RWPE2 (cell line): ENCODE measurements at regions not wholly inside any gene's neighbourhood (a gene's known extent, or its start where the extent isn't known, plus 50 kb on each side); places are given as distances from the start of the nearest gene placed in this dataset.
A peak's percentile ranks its signal among the peaks of the same experiment; 100 is the strongest.

Experiments used
- ATAC-seq: fragments of 200-7000 bp; cut with Tn5 transposase; 3 replicates; pipeline ENCODE4 v1.9.1; 2021; ENCODE audit warnings: low read depth
- DNase-seq: peaks from one replicate; pipeline ENCODE4 v3.0.0-alpha.2; 2020; ENCODE audit warnings: low spot score
- H3K27ac ChIP-seq: fragments of 450-650 bp; 2 replicates; pipeline ENCODE4 v1.5.1; 2017; ENCODE audit warnings: mild to moderate bottlenecking; ENCODE audit not compliant: poor library complexity, severe bottlenecking
- H3K27me3 ChIP-seq: fragments of 250-450 bp; sonication (Bioruptor Pico); 2 replicates; pipeline ENCODE4 v1.5.1; 2021; ENCODE audit warnings: mild to moderate bottlenecking, moderate library complexity; ENCODE audit not compliant: insufficient read depth, poor library complexity, severe bottlenecking
- H3K36me3 ChIP-seq: fragments of 250-450 bp; sonication (Bioruptor Pico); 2 replicates; pipeline ENCODE4 v1.5.1; 2020; ENCODE audit warnings: low read depth, mild to moderate bottlenecking, moderate library complexity
- H3K4me1 ChIP-seq: fragments of 250-450 bp; sonication (Bioruptor Pico); 2 replicates; pipeline ENCODE4 v1.5.1; 2021; ENCODE audit warnings: mild to moderate bottlenecking, moderate library complexity; ENCODE audit not compliant: insufficient read depth, poor library complexity, severe bottlenecking
- H3K4me3 ChIP-seq: fragments of 250-450 bp; sonication (Bioruptor Pico); 2 replicates; pipeline ENCODE4 v1.5.1; 2021; ENCODE audit warnings: mild to moderate bottlenecking, moderate library complexity; ENCODE audit not compliant: severe bottlenecking
- H3K9me3 ChIP-seq: fragments of 250-450 bp; sonication (Bioruptor Pico); 2 replicates; pipeline ENCODE4 v1.5.1; 2021; ENCODE audit warnings: mild to moderate bottlenecking, moderate library complexity; ENCODE audit not compliant: severe bottlenecking
- TF ChIP-seq, protein P1 (sequence below): fragments of 450-650 bp; IDR thresholded peaks from one replicate; pipeline ENCODE4 v1.5.1; 2017; ENCODE audit warnings: mild to moderate bottlenecking, moderate library complexity; ENCODE audit not compliant: poor library complexity, severe bottlenecking

GRCh38 chr13:26117620-26118019 lies 65.8 kb upstream of the SHISA2 start:
- Histone ChIP-seq H3K4me1 (no peaks in the 10 kb centered on the region), H3K4me3 (no peak overlapping the region), H3K27ac (no peak overlapping the region), H3K27me3 (no peaks in the 10 kb centered on the region), H3K36me3 (no peaks in the 10 kb centered on the region), H3K9me3 (no peaks in the 10 kb centered on the region)
- TF ChIP-seq, protein P1, sequence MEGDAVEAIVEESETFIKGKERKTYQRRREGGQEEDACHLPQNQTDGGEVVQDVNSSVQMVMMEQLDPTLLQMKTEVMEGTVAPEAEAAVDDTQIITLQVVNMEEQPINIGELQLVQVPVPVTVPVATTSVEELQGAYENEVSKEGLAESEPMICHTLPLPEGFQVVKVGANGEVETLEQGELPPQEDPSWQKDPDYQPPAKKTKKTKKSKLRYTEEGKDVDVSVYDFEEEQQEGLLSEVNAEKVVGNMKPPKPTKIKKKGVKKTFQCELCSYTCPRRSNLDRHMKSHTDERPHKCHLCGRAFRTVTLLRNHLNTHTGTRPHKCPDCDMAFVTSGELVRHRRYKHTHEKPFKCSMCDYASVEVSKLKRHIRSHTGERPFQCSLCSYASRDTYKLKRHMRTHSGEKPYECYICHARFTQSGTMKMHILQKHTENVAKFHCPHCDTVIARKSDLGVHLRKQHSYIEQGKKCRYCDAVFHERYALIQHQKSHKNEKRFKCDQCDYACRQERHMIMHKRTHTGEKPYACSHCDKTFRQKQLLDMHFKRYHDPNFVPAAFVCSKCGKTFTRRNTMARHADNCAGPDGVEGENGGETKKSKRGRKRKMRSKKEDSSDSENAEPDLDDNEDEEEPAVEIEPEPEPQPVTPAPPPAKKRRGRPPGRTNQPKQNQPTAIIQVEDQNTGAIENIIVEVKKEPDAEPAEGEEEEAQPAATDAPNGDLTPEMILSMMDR = no peak
- DNase-seq (no peak), ATAC-seq (no peak)

- H3K4me3 ChIP-seq = no peak overlapping the region
- H3K27me3 ChIP-seq = no peaks in the 10 kb centered on the region
- no peaks in the 10 kb centered on the region for H3K9me3 ChIP-seq
- ATAC-seq (no peak), DNase-seq (no peak)
- no peak overlapping the region for H3K27ac ChIP-seq
- no peaks in the 10 kb centered on the region for H3K4me1 ChIP-seq
- TF ChIP-seq, protein P1 = peak; percentile 30
- H3K36me3 ChIP-seq = no peaks in the 10 kb centered on the region
Measured at GRCh38 chr13:26112843-26113242, 61.0 kb upstream of the SHISA2 start.

DNA sequence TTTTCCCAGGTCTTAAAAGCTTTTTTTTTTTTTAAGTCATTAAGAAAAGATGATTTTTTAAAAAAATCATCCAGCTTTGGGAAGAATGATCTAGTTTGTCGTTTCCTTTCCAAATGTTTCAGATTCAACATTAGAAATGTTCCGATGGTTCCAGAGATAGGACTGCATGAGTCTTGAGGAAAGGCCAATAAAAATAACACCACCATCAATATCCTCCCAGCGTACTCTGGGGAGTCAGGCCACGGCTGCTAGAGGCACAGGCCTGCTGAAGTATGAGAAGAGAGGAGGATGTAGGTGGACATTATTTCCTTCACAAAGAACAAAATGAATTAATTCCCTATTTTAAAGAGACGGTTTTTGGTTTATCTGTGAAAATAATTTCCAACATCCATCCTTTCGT lies 60.0 kb upstream of the SHISA2 start:
- Histone ChIP-seq H3K27me3 (no peaks in the 10 kb centered on the region), H3K4me3 (no peak overlapping the region), H3K4me1 (no peaks in the 10 kb centered on the region), H3K27ac (no peak overlapping the region), H3K36me3 (no peaks in the 10 kb centered on the region), H3K9me3 (no peaks in the 10 kb centered on the region)
- TF ChIP-seq, protein P1 = no peak
- ATAC-seq = no peak
- DNase-seq = no peak
